Panc1 (cell line): ENCODE measurements at regions not wholly inside any gene's neighbourhood (a gene's known extent, or its start where the extent isn't known, plus 50 kb on each side); places are given as distances from the start of the nearest gene placed in this dataset.

Source experiments
- CTCF ChIP-seq: fragments of 450-650 bp; IDR thresholded peaks from 2 replicates; pipeline ENCODE4 v1.5.1; 2017; ENCODE audit warnings: mild to moderate bottlenecking
- POLR2AphosphoS5 ChIP-seq: IDR thresholded peaks from 2 replicates; pipeline ENCODE4 v1.6.1; 2012; ENCODE audit warnings: mild to moderate bottlenecking, low read depth, low read length, moderate library complexity

GRCh38 chr11:88038063-88038462 is 137.2 kb downstream of the RAB38 start:
- TF ChIP-seq CTCF = no peak
- no peak for TF ChIP-seq POLR2AphosphoS5
